AML-193 (cell line): ENCODE measurements at regions not wholly inside any gene's neighbourhood (a gene's known extent, or its start where the extent isn't known, plus 50 kb on each side); places are given as distances from the start of the nearest gene placed in this dataset.

Experiments
- DNase-seq, 2 experiments: peaks; one replicate each; lab custom pipeline; 2025; lab: John Stamatoyannopoulos, UW

DNA sequence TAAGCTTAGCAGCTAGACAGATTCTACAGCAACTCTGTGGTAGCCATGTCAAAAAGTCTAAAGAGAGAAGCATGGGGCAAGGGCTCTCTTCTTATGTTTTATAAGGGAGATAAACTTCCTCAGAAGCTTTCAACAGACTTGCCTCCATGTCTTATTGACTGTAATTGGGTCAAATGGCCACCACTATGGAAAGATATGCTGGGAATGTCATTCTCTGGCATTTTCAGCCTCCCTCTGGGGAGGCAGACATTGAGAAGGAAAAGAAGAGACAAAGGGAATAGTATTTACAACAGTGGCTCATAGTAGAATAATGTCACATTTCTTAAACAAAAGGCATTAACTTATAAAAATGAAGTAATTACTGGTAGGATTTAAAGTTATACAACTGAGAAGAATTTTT, 1964.5 kb upstream of the PIK3C3 start:
- DNase-seq = no peak

DNA sequence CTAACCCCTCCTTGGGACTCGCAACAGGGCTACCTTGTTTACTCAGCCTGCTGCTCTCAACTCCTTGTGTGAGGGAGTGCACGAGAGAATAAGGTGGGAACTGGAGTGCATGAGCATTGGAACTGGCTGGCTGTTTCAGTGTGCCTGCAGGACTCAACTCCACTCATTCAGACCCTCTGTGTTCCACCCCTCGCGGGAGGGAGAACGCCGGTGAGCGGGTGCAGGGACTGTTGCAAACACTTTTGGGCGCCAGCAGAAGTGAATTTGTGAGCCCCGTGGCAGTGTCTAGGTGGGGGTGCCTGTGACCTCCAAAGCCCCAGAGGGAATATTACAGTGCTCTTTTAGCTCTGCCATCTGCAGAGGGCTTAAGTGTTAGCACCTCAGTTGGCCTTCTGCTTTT, 1978.3 kb upstream of the PIK3C3 start:
- DNase-seq = no peak

DNA sequence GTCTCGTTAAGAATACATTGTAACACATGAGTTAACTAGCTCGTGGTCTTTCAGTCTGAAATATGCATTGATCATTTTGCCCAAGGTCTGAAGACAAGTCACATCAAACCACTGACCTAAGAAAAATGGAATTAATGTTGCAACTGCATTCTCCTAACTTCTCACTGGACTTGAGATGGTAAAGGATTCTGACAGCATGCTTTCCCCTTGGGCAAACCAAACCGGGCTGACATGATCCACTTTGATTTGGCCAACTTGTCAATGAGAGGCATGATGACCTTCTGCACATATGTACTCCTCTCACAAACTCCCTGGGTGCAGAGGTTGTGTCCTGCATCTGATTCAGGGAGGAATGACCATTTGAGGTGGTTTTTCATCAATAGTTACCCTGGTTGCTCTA, 1982.5 kb upstream of the PIK3C3 start:
- DNase-seq = no peak

DNA sequence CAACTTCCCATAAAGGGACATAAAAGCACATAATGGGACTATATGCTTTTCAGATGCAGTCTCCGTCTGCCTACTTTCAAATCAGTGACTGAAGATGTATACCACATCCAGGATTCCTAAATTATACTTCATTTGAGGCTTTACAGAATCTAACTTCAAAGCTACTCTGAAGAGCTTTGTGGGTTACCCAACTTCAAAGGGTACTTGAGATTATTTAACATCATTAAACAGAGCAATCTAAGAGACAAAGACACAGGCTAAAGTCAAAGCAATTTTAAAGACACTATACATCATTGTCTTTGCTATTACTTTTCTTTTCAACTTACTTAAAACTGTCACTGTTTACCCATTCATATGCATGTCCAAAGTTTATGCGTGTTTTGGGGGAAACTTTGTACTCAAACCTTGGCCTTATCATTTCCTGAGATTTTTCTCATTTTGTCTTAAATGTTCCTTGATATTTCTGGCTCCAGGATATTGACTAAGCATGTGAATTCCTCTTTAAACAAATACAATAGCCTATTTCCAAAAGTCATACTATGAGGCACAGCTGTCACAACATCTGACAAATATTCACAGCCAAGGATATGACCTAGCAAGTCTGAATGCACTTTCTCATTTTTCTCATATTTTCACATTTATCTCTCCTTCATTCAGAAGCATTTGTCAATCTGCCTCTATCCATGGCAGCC, 1985.1 kb upstream of the PIK3C3 start:
- no peak for DNase-seq

DNA sequence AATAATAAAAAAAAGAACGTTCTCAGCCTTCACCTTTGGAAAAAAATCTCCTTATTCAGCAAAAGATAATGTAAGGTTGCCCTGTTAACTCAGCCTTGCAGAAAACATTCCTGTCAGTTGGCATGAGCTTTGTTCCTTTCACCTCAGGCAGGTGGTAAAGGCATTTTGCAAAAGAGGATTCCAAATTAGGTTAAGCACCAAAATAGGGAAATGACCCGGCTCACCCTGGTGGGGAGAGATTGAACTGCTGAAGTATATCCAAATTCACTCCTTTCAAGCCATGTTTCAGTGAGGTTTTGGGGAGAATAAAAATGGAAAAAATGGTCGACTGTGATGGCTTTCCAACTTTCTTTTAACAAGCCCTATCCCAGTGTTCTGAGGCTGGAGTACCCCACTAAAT, 1988.8 kb upstream of the PIK3C3 start:
- DNase-seq = no peak

DNA sequence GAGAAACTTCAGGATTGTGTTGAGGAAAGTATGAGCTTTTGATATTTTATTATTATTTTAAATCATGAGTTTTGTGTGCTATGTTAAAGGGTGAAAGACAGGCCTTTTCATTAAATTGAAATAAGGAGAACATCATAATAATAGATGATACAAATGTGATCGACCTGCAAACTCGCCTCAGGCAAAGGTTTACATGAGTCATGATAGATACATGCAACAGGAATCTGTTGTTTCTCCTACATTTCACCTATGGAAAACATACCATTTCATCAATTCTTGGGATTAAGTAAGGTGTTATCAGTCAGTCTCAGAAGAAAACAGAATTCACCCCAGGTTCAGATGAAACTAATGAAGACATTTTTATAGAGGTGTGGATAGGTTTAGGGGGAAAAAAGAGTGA, 1992.5 kb upstream of the PIK3C3 start:
- DNase-seq = no peak

DNA sequence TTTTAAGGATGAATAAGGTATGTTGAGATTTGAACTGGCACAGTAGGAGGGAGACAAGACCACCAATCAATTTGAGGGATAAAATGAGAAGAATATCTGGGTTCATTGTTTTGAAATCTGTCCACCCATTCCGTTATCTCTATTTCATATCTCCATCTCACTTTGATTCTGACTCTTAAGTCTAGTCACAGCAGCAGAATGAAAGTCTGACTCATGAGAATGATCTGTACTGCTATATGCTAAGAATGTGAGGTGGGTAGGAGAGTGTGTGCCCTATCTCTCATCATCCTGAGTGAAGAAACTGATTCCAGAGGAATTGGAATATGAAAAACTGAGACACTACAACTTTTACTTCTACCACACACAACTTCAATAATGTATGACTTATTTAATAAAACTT, 1994.5 kb upstream of the PIK3C3 start:
- no peak for DNase-seq

DNA sequence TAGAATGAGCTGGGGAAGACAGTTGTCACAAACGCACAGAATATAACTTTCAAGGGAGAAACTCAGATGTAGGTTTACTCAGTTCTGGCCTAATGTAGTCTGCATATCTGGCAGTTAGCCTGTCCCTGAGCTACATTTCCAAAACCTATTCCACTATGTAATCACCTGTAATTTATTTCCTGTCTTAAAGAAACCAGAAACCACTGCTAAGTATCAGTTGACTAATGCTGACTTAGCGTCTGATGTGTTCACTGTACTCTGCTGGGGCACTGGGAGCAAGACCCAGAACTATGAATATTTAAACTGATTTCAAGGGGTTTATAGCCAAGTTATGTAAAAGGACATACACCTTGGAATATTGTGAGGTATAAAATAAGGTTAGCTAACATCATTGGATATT, 1995.2 kb upstream of the PIK3C3 start:
- no peak for DNase-seq

DNA sequence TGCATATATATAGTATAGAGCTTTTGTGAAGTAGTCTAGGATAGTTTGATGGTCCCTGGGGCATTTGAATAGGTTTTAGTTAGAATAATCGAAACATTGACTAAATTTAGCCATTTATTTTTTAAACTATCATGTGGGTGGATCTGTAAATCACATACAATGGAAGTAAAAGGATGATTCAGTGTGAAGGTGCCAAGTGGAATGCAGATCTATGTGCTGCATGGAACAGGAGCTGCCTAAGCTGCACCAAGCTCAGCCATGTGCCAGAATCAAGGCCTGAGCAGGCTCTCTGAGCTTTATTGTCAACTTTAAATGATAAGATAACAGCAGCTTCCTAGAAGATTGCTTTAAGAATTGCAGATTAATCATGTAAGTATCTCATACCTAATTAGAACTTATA, 1996.2 kb upstream of the PIK3C3 start:
- DNase-seq = no peak

DNA sequence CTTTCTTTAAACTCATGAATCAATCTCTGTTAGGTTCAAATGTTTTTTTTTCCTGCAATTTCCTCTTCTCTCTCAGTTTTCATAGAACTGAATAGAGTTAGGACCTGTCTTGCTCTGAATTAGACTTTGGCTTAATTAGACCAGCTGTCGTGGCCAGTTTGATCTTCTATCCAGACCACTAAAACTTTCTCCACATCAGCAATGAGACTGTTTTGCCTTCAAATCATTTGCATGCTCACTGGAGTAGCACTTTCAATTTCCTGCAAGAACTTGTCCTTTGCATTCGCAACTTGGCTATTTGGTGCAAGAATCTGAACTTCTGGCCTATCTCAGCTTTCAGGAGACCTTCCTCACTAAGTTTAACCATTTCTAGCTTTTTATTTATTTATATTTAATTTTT, 2002.2 kb upstream of the PIK3C3 start:
- DNase-seq = no peak

DNA sequence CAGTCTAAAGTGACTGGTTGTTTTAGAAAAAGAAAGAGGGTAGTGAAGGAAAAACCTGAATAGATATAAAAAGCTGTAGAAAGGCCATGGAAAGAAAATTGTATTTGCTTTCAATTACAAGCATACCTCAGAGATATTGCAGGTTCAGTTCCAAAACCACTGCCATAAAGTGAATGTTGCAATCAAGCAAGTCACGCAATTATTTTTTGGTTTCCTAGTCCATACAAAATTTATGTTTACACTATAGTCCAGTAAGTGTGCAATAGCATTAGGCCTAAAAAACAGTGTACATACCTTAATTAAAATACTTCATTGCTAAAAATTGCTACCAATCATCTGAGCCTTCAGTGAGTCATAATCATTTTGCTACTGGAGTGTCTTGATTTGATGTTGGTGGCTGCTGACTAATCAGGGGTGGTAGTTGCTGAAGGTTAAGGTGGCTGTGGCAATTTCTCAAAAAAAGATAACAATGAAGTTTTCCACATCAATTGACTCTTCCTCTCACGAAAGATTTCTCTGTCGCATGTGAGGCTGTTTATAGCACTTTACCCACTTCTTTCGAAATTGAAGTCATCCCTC, 2003.8 kb upstream of the PIK3C3 start:
- no peak for DNase-seq

DNA sequence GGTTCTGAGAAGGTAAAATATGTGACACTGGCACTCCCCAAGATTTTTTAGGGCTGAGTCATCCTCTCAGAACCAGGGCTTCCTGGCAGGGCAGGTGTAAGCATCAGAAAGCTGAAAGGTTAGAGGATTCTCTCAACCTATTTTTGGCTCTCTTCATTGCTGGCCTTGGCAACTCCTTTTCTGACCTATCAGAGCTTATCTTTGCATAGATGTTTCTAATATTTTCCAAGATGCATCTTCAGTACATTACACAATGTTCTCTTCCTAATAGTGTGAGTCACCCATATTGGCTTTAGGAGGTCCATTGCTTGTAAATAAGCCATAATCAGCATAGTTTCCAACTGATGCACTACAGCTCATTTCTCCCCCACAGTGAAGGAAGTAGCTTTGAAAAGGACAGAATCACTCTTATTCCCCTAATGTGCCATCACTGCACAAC, 2008.4 kb upstream of the PIK3C3 start:
- DNase-seq = no peak

DNA sequence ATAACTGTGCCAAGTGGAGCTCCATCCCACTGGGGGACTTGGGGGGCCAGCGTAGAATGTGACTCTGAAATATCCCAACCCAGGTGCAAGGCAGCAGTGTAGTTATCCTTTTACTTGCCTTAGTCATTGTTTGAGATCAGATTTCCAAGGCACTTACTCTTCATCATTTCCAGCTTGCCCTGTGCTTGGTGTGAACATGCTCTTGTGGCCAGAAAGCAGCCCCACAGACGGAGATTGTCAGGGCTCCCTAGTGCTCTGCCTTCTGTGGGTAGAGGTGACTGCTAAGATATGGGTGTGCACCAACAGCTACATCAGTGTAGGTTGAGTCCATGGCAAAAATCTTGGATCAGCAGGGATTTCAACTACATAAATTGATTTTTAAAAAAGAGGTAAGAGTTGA, 2010.0 kb upstream of the PIK3C3 start:
- no peak for DNase-seq

DNA sequence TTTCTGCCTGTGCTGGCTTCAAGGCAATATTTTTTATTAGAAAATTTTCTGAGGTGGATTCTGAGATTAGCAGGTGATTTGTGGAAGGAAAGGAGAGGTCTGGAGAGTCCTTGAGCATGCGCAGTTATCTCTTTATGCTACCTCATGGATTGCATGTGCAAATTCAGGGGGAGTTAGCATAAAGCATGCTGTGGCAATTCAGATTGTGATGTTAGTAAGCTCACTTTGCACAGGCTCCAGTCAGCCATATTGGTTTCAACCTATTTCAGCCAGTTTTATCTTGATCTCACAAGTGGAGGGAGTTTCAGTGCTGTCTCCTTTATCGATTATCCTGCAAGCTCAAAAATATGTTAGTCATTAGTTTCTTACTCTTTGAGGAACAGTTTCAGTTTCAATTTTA, 2012.3 kb upstream of the PIK3C3 start:
- no peak for DNase-seq

DNA sequence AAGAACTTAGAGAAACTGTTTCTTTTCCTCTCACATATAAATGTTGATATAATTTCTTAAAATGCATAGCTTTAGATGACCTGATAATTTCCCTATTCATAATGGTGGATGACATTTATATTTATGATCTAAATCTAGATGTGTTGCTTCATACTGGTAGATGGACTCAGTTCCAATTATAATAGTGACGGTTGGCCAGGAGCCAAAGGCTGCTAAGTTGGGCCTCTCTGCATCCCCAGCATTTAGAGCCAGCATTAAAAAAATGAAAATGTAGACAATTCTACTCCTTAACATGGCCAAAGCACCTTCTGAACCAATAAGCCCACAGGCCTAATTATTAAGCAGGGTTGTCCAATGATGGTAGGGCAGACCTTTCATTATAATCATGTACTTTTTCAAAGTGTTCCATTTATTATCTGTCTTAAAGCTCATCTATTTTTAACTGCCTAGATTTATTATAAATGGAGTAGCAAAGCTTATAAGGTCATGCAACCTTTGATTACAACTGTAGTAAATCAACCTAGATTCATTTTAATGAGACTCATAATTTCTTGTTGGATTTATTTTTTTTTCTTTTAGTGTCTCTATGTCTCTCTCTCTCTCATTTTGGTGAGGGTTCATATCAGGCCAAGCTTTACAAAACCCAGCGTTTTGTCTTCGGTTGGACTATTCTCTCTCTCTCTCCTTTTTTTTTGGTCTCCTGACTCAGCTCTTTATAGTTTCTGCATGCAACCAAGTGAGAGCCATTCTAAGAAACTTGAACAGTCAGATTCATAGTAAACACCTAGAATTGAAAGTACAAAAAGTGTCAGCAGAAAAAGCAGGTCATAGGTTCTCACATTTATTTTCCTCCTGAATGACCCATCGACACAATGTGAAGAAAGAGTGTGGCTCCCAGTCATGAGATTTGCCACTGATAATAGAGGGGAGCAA, 2016.1 kb upstream of the PIK3C3 start:
- no peak for DNase-seq

DNA sequence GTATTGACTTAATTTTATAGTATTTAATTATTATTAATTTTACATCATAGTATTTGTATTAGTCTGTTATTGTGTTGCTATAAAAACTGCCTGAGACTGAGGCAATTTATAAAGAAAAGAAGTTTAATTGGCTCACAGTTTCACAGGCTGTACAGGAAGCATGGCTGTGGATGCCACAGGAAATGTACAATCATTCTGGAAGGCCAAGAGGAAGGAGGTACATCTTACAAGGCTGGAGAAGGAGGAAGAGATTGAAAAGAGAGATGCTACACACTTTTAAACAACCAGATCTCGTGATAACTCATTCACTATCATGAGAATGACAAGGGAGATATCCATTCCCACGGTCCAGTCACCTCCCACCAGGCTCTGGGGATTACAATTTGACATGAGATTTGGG, 2019.4 kb upstream of the PIK3C3 start:
- no peak for DNase-seq

DNA sequence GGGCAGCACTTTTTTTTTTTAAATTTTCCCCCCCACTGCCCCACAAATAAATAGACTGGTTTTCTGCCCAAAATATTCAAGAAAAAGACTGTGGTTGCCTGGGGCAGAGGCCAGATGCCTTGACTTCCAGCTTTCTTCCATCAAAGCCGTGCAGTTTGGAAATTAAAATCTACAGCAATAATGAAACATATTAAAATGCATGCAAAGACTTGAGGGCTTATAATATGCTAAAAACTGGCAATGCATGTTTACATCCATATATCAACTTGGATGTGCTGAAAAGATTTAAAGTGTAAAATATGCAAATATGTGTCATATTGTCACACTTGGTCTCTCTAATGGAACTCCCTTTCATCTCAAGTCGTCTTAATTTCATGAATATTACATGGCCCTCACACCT, 2036.2 kb upstream of the PIK3C3 start:
- no peak for DNase-seq

DNA sequence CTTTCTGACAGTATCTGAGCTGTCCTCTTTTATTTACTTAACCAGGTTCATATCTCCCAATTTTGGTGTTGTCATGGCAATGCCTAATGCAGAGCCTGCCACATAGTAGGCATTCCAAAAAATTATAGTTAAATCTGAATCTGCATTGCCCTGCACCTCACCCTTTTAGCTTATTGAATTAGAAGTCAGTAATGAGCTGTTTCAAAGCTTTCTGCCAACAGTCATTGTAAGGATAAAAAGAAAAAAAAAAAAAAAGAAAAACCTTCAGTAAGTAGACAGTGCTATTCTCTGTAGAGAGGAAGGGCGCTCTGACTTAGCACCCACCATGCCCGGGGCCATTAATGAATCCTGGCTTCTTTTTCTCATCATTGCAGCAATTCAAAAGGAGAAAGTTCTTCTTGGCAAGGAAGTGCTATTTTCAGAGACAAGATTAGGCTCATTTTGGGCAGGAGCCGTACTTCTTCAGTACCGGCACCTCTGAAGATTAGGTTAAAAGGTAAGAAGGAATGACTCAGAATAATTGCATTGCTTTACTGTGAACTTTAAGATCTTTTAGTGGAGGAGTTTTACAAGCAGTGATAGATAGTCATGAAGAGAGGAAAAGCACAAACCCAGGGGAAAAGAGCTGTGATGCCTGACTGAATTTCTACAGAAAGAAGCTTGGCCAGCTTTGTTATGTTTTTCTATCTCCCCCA, 2041.2 kb upstream of the PIK3C3 start:
- no peak for DNase-seq

DNA sequence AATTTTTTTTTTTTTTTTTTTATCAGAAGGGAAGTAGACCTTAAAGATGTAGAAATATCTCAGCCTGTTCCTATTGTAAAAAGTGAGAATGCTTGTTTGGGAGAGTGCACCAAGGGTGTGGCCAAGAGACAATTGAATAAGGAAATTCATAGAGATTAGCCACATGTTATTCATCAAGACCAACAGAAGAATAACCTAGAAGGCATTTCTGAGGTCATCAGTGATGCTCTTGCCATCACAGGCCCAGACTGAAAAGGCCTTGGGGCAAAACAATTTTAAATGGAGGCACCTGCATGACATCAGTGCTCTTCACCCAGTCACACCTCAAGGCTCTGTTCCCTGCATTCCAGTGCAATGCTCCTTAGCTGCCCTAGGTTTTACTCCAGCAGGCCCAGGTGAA, 2043.3 kb upstream of the PIK3C3 start:
- DNase-seq = no peak

DNA sequence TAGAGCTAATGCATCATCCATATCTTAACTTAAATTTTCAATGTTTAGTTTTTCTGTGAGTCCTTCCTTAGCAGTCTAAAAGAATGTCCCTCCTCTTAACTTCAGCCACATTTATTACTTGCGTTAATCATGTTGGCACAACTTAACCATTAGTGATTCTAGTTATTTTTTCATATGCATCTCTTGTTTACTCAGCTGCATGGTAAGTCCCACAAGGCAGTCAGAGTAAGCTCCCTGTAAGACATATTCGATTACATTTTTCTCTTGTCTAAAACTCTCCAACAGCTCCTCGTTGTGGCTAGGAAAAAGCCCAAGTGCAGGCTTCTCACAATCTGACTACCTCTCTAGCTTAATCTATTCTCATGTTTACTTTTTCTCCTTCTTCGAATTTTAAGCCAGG, 2045.3 kb upstream of the PIK3C3 start:
- no peak for DNase-seq

DNA sequence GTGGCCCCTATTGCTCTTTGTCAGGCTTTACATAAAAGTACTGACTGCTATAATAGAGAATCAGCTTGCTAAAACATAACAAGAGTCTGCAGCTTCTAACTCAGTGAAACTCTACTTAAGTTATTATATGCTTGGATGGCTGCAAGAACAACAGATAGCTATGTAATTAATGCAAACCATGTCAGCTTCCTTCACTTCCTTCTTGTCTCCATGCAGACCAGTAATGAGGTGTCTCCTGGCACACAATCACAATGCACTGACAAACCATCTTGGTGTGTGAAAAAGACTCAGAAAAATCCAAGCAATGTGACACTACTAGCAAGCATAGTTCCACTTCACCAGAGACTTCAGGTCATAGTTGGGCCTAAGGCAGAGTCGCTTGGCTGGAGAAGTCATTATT, 2068.9 kb upstream of the PIK3C3 start:
- DNase-seq = no peak

DNA sequence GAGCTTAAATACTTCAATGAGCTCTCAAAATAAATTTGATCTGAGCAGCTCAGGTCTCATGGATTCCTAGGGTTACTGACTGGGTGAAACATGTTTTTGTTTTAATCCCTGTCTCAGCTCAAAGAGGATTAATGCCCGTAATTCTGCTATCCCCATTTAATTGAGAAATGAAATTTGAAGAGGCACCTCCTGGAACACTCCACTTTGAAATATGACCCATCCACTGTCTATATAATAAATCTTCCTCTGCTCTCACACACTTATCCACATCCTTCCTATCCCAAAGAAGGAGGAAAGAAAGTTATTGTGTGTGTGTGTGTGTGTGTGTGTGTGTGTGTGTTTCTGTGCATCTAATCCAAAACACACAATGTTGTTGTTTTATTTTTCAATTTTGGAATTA, 2082.4 kb upstream of the PIK3C3 start:
- no peak for DNase-seq

DNA sequence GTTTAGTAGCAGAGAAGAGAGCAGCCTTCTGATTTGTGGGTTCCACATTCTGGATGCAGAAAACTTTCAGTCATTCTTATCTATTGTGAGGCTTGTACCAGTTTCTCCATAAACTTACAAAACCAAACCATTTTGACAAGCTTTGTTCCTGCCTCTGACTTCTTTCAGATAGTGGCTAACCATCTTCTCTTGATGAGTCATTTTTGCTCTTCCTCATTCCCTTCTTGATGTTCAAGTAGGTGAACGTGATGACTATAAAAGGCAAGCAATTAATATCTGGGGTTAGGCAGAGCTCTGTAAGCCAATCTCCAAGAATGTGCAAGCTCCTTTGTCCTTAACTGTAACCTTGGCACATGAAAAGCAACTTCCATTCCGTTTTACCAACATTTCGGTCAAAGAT, 2083.1 kb upstream of the PIK3C3 start:
- no peak for DNase-seq
